ENCODE measurements at regions not wholly inside any gene's neighbourhood (a gene's known extent, or its start where the extent isn't known, plus 50 kb on each side); places are given as distances from the start of the nearest gene placed in this dataset.

DNA sequence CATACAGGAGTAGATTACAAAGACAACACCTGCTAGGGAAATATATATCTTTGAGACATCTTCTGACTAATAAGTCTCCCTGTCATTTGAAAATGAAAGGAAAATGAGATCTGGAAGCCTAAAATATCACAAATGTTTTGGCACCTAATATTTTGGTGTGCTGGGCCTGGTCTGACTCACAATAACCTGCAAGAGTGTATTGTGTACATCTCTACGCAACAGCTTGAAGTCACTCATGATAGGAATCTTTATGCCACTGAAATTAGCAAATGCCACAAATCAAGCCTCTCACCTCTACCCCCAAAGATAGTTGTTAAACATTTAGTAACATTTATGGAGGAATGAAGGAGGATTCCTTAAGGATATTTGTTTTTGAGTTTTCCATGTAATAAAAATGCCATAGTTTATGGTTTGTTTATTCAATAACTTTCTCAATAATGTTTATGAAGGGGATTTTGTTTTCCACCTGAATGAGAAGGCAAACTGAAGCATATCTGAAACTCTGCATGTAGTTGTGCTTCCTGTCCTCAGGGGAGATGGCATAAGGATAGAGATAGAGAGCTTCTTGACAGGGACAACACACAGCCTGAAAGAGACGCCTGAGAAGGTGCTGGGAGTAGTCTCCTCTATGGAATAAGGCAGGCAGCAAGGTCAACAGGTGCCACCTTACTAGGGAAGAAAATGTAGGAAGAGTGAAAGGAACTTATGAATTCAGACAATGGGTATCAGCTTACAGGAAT is 197.4 kb downstream of the AHR start:
- intact Hi-C loops (cut with DNase I; ENCODE audit: low total_unique reads) (no loop called here), in situ Hi-C loops (cut with MboI; ENCODE audit: low pct_ligation_motif_present in 1 of 4, low pct_unique_long_range_greater_than_20kb in 1 of 4, low sequenced_read_pairs in 3 of 4) (no loop called here)
- no peak for DNase-seq
- H3K36me3 ChIP-seq: no peaks in the 10 kb centered on the region
- H3K27ac ChIP-seq: no peak overlapping the region
- H3K27me3 ChIP-seq: no peaks in the 10 kb centered on the region
- TF ChIP-seq POLR2A (IDR thresholded peaks at IDR 0.05) (no peak), POLR2AphosphoS5 (IDR thresholded peaks at IDR 0.05) (no peak), EP300 (IDR thresholded peaks at IDR 0.05; ENCODE audit: low read depth) (no peak), CTCF (IDR thresholded peaks at IDR 0.05) (no peak)
- peaks cover 0 to 9% (median 3%) of the 10 kb centered on the region in 4 donors for H3K4me1 ChIP-seq
- WGBS, 2 donors (ENCODE audit: low coverage in 1 of 2): 70 to 75% methylated on average over 2 of the region's 2 CpGs
- H3K9me3 ChIP-seq: no peaks in the 10 kb centered on the region
- no peak overlapping the region for H3K4me3 ChIP-seq

- in situ Hi-C loops (cut with MboI; ENCODE audit: low pct_ligation_motif_present in 1 of 4, low pct_unique_long_range_greater_than_20kb in 1 of 4, low sequenced_read_pairs in 3 of 4) (no loop called here), intact Hi-C loops (cut with DNase I; ENCODE audit: low total_unique reads) (no loop called here)
- 92 to 100% methylated on average over 1 of the region's 1 CpG for WGBS, 2 donors (ENCODE audit: low coverage in 1 of 2)
Observed at GRCh38 chr7:17497136-17497535, 198.7 kb downstream of the AHR start.

GRCh38 chr7:17497549-17498167 is 199.2 kb downstream of the AHR start:
- Histone ChIP-seq H3K36me3 (no peaks in the 10 kb centered on the region), H3K9me3 (no peaks in the 10 kb centered on the region), H3K4me1 (peaks cover 0 to 9% (median 3%) of the 10 kb centered on the region in 4 donors), H3K27ac (no peak overlapping the region), H3K4me3 (no peak overlapping the region), H3K27me3 (no peaks in the 10 kb centered on the region)
- intact Hi-C loops (cut with DNase I; ENCODE audit: low total_unique reads) (no loop called here), in situ Hi-C loops (cut with MboI; ENCODE audit: low pct_ligation_motif_present in 1 of 4, low pct_unique_long_range_greater_than_20kb in 1 of 4, low sequenced_read_pairs in 3 of 4) (no loop called here)
- TF ChIP-seq POLR2A (IDR thresholded peaks at IDR 0.05): no peak
- TF ChIP-seq CTCF (IDR thresholded peaks at IDR 0.05): no peak
- TF ChIP-seq POLR2AphosphoS5 (IDR thresholded peaks at IDR 0.05): no peak
- TF ChIP-seq EP300 (IDR thresholded peaks at IDR 0.05; ENCODE audit: low read depth): no peak
- WGBS, 2 donors (ENCODE audit: low coverage in 1 of 2): 46 to 75% methylated on average over 3 to 5 of the region's 5 CpGs
- DNase-seq: no peak

More at GRCh38 chr7:17497136-17497535, 198.7 kb downstream of the AHR start:
- Histone ChIP-seq H3K4me1 (peaks cover 0 to 9% (median 3%) of the 10 kb centered on the region in 4 donors), H3K27ac (no peak overlapping the region), H3K9me3 (no peaks in the 10 kb centered on the region), H3K4me3 (no peak overlapping the region), H3K27me3 (no peaks in the 10 kb centered on the region), H3K36me3 (no peaks in the 10 kb centered on the region)
- no peak for TF ChIP-seq EP300 (IDR thresholded peaks at IDR 0.05; ENCODE audit: low read depth)
- no peak for TF ChIP-seq POLR2A (IDR thresholded peaks at IDR 0.05)
- no peak for TF ChIP-seq POLR2AphosphoS5 (IDR thresholded peaks at IDR 0.05)
- TF ChIP-seq CTCF (IDR thresholded peaks at IDR 0.05): no peak
- no peak for DNase-seq

GRCh38 chr7:17498230-17498629 is 199.8 kb downstream of the AHR start:
- TF ChIP-seq POLR2AphosphoS5 (IDR thresholded peaks at IDR 0.05): no peak
- TF ChIP-seq EP300 (IDR thresholded peaks at IDR 0.05; ENCODE audit: low read depth): no peak
- TF ChIP-seq POLR2A (IDR thresholded peaks at IDR 0.05): no peak
- TF ChIP-seq CTCF (IDR thresholded peaks at IDR 0.05): no peak
- no peaks in the 10 kb centered on the region for H3K36me3 ChIP-seq
- H3K27me3 ChIP-seq: no peaks in the 10 kb centered on the region
- no peaks in the 10 kb centered on the region for H3K9me3 ChIP-seq
- intact Hi-C loops (cut with DNase I; ENCODE audit: low total_unique reads): no loop called here
- no peak overlapping the region for H3K27ac ChIP-seq
- peaks cover 0 to 9% (median 3%) of the 10 kb centered on the region in 4 donors for H3K4me1 ChIP-seq
- no peak overlapping the region for H3K4me3 ChIP-seq
- in situ Hi-C loops (cut with MboI; ENCODE audit: low pct_ligation_motif_present in 1 of 4, low pct_unique_long_range_greater_than_20kb in 1 of 4, low sequenced_read_pairs in 3 of 4): no loop called here
- no peak for DNase-seq
- 89 to 95% methylated on average over 4 of the region's 4 CpGs for WGBS, 2 donors (ENCODE audit: low coverage in 1 of 2)
